SU-DHL-6 (cell line): ENCODE measurements at regions not wholly inside any gene's neighbourhood (a gene's known extent, or its start where the extent isn't known, plus 50 kb on each side); places are given as distances from the start of the nearest gene placed in this dataset.

Source experiments
- EZH2phosphoT487 ChIP-seq: fragments of 200-600 bp; sonication (generic), shearing (Covaris generic); conservative IDR thresholded peaks from 2 replicates; pipeline ENCODE4 v1.6.1; 2018; ENCODE audit warnings: mild to moderate bottlenecking, antibody characterized with exemption, low read length, moderate library complexity, mixed read lengths
- TF ChIP-seq, protein P1 (sequence below): fragments of 200-600 bp; sonication (generic); IDR thresholded peaks from one replicate; pipeline ENCODE4 v1.5.1; 2017; ENCODE audit warnings: antibody characterized with exemption, mild to moderate bottlenecking, low read length, moderate library complexity; ENCODE audit not compliant: insufficient read depth, poor library complexity, severe bottlenecking

DNA sequence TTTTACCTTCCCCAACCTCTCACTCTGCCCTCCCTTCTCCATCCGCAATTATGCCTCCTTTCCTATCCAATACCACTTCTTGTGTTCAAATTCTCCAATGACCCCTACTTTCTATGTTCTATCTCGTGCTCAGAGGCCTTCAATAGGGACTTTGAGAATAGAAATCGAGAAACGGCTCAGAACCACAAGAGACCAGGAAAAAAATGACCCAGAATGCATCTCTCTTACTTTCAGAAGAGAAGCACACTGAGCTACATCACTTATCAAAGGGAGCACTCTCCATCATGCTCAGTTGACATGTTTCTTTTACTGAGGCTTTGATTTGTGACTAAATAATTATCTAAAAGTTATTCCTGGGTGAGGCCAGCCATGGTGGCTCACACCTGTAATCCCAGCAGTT is 162.4 kb upstream of the PRICKLE2 start:
- TF ChIP-seq, protein P1, sequence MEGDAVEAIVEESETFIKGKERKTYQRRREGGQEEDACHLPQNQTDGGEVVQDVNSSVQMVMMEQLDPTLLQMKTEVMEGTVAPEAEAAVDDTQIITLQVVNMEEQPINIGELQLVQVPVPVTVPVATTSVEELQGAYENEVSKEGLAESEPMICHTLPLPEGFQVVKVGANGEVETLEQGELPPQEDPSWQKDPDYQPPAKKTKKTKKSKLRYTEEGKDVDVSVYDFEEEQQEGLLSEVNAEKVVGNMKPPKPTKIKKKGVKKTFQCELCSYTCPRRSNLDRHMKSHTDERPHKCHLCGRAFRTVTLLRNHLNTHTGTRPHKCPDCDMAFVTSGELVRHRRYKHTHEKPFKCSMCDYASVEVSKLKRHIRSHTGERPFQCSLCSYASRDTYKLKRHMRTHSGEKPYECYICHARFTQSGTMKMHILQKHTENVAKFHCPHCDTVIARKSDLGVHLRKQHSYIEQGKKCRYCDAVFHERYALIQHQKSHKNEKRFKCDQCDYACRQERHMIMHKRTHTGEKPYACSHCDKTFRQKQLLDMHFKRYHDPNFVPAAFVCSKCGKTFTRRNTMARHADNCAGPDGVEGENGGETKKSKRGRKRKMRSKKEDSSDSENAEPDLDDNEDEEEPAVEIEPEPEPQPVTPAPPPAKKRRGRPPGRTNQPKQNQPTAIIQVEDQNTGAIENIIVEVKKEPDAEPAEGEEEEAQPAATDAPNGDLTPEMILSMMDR = no peak
- no peak for TF ChIP-seq EZH2phosphoT487
